GM04504 (cell line): ENCODE measurements at regions not wholly inside any gene's neighbourhood (a gene's known extent, or its start where the extent isn't known, plus 50 kb on each side); places are given as distances from the start of the nearest gene placed in this dataset.

Experiments used
- DNase-seq: peaks from one replicate; pipeline ENCODE4 v3.0.0-alpha.2; 2012; ENCODE audit warnings: low read depth

- no peak for DNase-seq
Observed at GRCh38 chrX:9087271-9088040, 53.5 kb upstream of the FAM9B start.

GRCh38 chrX:9088896-9089295 is 55.0 kb upstream of the FAM9B start:
- no peak for DNase-seq

GRCh38 chrX:9090766-9091165 is 56.8 kb upstream of the FAM9B start:
- no peak for DNase-seq

GRCh38 chrX:9091258-9091657 is 57.3 kb upstream of the FAM9B start:
- no peak for DNase-seq

GRCh38 chrX:9102956-9103355 is 69.0 kb upstream of the FAM9B start:
- DNase-seq: no peak

GRCh38 chrX:9108054-9108453 is 74.1 kb upstream of the FAM9B start:
- DNase-seq: no peak

- no peak for DNase-seq
Observed at GRCh38 chrX:9110808-9111207, 76.9 kb upstream of the FAM9B start.

- DNase-seq: no peak
Observed at GRCh38 chrX:9114245-9114644, 80.3 kb upstream of the FAM9B start.

GRCh38 chrX:9117851-9118250 is 83.9 kb upstream of the FAM9B start:
- DNase-seq: no peak

- DNase-seq: no peak
Observed at GRCh38 chrX:9122519-9123245, 88.8 kb upstream of the FAM9B start.

GRCh38 chrX:9127986-9128385 is 94.1 kb upstream of the FAM9B start:
- no peak for DNase-seq

- no peak for DNase-seq
Observed at GRCh38 chrX:9130031-9130430, 96.1 kb upstream of the FAM9B start.

GRCh38 chrX:9131066-9131465 is 97.1 kb upstream of the FAM9B start:
- no peak for DNase-seq

- no peak for DNase-seq
Observed at GRCh38 chrX:9132036-9132638, 98.2 kb upstream of the FAM9B start.

- DNase-seq: no peak
Observed at GRCh38 chrX:9133426-9133825, 99.5 kb upstream of the FAM9B start.

GRCh38 chrX:9134366-9134765 is 100.4 kb upstream of the FAM9B start:
- no peak for DNase-seq

- no peak for DNase-seq
Observed at GRCh38 chrX:9135901-9136510, 102.1 kb upstream of the FAM9B start.

GRCh38 chrX:9137152-9137551 is 103.2 kb upstream of the FAM9B start:
- no peak for DNase-seq

- DNase-seq: no peak
Observed at GRCh38 chrX:9141496-9141895, 107.6 kb upstream of the FAM9B start.

GRCh38 chrX:9144701-9145241 is 110.8 kb upstream of the FAM9B start:
- no peak for DNase-seq

- no peak for DNase-seq
Observed at GRCh38 chrX:9146657-9147056, 112.7 kb upstream of the FAM9B start.

- no peak for DNase-seq
Observed at GRCh38 chrX:9147086-9147485, 113.2 kb upstream of the FAM9B start.

- no peak for DNase-seq
Observed at GRCh38 chrX:9147726-9148125, 113.8 kb upstream of the FAM9B start.
